Rectal smooth muscle tissue (tissue), 1 donor: ENCODE measurements at regions not wholly inside any gene's neighbourhood (a gene's known extent, or its start where the extent isn't known, plus 50 kb on each side); places are given as distances from the start of the nearest gene placed in this dataset.
"Not testable (repeated sequence)": the region's sequence is repeated elsewhere in the genome, so short reads cannot be mapped to it uniquely, and the experiment has no call there.

Experiments used
- H3K27ac ChIP-seq: one replicate; pipeline ENCODE4 v1.7.0; 2013; ENCODE audit warnings: low read depth, low read length, inconsistent platforms
- H3K27me3 ChIP-seq: one replicate; pipeline ENCODE4 v1.7.0; 2013; ENCODE audit warnings: low read length; ENCODE audit not compliant: control insufficient read depth, insufficient read depth
- H3K36me3 ChIP-seq: one replicate; pipeline ENCODE4 v1.7.0; 2013; ENCODE audit warnings: low read length; ENCODE audit not compliant: control insufficient read depth, insufficient read depth
- H3K4me1 ChIP-seq: one replicate; pipeline ENCODE4 v1.7.0; 2013; ENCODE audit warnings: low read length; ENCODE audit not compliant: control insufficient read depth, insufficient read depth
- H3K4me3 ChIP-seq: one replicate; pipeline ENCODE4 v1.7.0; 2013; ENCODE audit warnings: low read length
- H3K9ac ChIP-seq: one replicate; pipeline ENCODE4 v1.7.0; 2013; ENCODE audit warnings: low read length

DNA sequence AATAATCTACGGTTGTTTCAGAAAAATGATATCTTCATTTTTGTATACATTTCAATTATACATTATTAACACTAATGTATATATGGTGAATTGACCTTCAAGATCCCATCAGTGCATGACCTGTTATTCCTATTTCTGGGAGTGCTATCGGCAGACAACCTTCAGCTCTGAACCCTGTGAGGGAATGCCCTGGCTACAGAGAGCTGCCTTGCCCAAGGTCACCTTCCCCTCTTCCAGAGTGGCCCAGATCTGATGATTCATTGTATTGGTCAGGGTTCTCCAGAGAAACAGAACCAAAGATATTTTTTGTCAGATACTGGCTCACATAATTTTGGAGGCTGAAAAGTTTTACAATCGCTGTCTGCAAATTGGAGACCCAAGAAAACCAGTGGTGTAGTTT lies 235.5 kb downstream of the ZNF92 start:
- Histone ChIP-seq H3K4me1 (no peaks in the 10 kb centered on the region), H3K4me3 (no peak overlapping the region), H3K27ac (no peak overlapping the region), H3K36me3 (no peaks in the 10 kb centered on the region), H3K27me3 (no peaks in the 10 kb centered on the region), H3K9ac (no peak overlapping the region)

DNA sequence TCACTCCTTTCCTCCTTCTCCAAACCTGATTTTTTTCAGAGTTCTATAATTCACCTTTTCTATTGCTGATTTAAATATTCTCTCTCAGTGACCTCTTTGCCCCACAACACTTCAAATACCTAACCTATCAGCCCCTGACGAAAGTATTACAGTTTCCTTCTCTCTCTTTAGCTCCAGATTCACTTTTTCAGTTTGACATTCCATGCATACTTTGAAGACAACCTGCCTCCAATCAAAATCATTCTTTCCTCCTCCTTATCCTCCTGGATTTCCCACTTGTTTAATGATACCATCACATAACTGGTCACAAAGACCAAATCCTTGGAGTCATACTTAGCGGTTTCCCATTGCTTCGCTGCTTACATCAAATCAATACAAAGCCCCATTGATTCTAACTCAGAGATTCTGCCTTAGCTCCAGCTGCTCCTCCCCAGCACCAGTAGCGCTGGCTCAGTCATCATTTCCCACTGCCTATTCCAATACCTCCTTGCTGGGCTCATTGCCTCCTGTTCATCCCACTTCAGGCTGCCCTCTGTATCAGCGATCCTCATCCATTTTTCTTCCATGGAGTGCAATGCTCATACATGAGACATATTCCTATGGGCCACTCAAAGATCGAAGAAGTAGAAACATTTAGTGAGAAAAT lies 240.1 kb downstream of the ZNF92 start:
- H3K36me3 ChIP-seq, H3K27ac ChIP-seq, H3K4me1 ChIP-seq, H3K27me3 ChIP-seq, H3K4me3 ChIP-seq, H3K9ac ChIP-seq: not testable (repeated sequence)

DNA sequence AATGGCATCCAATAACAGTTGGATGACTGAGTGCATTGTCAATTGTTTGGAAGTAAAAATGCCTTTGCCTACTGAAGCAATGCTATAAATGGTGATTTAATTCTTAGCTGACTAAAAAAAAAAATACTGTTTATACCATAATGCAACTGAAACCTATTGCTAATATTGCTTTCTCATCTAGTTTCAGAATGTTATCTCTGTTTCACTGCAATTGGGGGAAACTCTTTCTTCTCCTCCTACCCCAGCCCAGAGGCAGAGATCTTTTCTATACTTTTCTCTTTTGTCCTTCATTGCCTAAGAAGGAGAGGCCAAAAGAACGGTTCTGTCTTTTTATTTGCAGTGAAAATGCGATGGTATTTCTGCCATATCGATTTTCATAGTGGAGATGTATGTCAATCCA lies 242.5 kb downstream of the ZNF92 start:
- not testable (repeated sequence) for H3K36me3 ChIP-seq, H3K4me1 ChIP-seq, H3K9ac ChIP-seq

DNA sequence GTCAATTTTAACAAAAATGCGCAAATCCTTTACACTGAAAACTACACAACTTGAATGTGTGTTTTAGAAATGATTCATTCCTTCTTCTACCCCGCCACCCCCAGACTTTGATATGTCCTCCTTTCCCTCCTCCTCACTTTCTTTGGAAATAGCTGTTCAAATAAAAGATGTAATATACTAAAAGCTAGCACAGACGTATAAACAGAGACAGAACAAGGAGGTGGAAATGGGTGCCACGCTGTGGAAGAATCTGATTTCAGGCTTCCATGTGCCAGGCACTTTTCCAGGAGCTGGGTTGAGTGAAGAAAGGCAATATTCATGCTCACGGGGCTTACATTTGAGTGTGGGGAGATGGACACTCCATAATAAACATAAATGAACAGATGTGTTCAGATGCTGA lies 246.6 kb downstream of the ZNF92 start:
- not testable (repeated sequence) for H3K36me3 ChIP-seq, H3K4me1 ChIP-seq, H3K27me3 ChIP-seq, H3K9ac ChIP-seq, H3K27ac ChIP-seq, H3K4me3 ChIP-seq

More for the DNA sequence above, 242.5 kb downstream of the ZNF92 start:
- H3K27me3 ChIP-seq, H3K27ac ChIP-seq, H3K4me3 ChIP-seq: not testable (repeated sequence)

DNA sequence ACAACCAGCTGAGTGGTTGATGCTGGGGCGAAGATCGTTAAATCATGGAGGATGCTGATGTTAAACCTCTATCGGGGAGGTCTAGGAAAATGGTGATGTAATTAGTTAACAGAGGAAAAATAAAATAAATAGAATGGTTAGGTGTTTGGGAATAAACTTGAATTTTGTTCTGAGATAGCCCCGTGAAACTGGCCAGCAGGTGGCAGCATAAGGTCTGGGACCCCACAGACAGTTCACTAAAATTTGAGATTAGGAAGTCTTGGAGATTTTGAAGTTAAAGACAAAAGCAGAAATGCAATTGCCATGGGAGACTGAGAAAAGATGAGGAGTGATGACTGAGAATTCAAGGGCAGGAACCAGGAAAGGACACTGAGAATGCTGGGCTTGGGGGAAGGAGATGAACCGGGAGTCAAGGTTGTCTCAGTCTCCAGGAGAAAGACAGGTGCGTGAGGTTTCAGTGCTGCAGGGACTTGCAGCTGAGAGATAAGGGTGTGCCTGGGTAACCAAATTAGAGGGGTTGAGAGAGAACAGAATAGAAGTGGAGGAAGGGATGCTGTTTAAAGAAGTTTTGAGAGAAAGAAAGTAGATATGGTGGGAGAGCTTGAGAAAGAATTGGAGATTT lies 248.0 kb downstream of the ZNF92 start:
- not testable (repeated sequence) for H3K9ac ChIP-seq, H3K27ac ChIP-seq, H3K27me3 ChIP-seq, H3K36me3 ChIP-seq, H3K4me3 ChIP-seq, H3K4me1 ChIP-seq

DNA sequence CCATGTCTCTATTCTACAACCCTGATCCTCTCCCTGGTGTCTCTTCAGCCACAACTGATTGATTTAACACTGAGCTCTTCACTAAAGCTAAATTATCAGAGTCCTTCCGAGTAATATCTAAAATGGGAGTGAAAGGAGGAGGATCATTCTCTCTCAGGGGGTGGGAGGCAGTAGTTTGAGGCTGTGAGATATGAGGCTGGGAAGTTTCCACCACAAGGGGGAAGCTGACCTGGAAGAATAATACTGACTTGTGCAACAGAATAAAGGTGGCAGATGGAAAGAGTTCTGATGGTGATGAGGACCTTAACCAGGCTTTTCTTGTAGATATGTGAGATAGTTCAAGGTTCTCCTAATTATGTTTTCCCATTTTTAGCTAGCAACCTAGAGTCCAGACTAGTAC lies 241.6 kb upstream of the VKORC1L1 start:
- not testable (repeated sequence) for H3K36me3 ChIP-seq, H3K4me1 ChIP-seq, H3K27ac ChIP-seq, H3K27me3 ChIP-seq, H3K9ac ChIP-seq, H3K4me3 ChIP-seq

DNA sequence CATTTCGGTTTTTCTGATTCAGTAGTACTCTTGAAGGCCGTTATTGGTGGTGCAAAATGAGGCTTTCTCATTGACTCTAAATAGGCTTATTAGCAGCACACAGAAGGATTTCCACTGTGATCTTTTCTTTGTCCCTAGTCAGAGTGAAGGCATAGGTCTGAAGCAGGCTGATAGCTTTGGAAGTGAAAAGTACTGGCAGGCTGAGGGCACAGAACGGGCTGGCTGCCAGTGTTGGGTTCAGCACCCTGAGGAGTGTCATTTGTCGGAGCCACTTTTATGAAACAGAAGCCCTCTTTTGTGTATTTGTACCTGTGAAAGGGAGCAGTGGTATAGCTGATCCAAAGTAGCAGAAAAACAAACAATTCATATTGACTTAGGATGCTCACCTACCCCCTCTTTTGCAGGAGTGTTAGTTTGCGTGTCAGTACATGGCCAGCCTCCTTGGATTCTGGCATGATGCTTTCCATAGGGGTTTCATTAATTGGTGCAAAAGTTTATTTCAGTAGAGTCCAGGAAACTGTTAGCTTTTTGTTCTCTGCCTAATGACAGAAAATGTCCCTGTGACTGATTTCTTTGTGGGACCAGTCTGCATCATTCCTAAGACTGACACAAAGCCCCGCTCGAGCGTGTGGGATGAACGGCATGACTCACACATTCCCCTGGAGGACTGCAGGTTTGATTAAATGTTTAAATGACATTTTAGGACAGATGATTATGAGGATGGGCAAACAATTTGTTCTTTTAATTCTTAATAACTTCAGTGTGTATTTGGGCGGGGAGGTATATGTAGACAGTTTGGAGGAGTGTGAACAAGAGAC lies 239.1 kb upstream of the VKORC1L1 start:
- H3K27ac ChIP-seq, H3K36me3 ChIP-seq, H3K27me3 ChIP-seq, H3K4me1 ChIP-seq, H3K9ac ChIP-seq, H3K4me3 ChIP-seq: not testable (repeated sequence)

DNA sequence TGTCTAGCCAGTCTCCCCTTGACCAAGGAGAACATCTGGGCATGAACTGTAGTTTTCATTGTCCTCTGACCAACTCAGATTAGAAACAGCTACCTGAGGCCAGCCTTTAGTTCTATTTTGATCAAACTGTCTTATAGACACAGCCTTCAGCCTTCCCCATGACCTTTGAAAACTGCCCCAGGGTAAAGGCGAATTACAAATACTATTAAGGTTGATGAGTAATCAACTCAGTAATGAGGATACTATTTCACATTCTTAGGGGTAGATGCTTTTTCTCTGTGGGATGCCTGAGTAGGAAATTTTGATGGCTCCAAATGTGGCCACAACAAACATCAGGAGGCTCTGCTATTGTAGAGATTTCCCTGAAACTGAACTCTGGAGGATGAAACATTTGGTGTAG lies 234.0 kb upstream of the VKORC1L1 start:
- H3K9ac ChIP-seq, H3K4me3 ChIP-seq, H3K27ac ChIP-seq, H3K4me1 ChIP-seq, H3K36me3 ChIP-seq, H3K27me3 ChIP-seq: not testable (repeated sequence)

DNA sequence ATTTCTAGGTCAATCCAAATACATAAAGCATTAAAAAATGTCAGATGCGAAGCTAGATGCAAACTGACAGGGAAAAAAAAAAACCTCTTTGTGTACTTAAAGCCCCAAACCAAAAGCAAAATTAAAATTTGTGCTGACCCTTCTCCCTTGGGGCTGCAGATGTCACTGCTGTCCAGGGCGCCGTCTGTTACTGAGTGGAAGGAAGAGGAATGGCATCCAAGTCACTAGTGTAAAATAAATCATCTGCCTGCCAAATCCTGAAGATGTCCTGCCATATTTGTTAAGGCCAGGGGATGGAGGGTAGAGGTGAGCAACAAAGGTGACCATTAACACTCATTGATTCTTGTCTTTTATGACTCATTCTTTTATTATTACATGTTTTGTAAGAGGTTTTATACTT lies 233.2 kb upstream of the VKORC1L1 start:
- not testable (repeated sequence) for H3K9ac ChIP-seq, H3K4me3 ChIP-seq, H3K4me1 ChIP-seq, H3K27ac ChIP-seq, H3K27me3 ChIP-seq, H3K36me3 ChIP-seq

DNA sequence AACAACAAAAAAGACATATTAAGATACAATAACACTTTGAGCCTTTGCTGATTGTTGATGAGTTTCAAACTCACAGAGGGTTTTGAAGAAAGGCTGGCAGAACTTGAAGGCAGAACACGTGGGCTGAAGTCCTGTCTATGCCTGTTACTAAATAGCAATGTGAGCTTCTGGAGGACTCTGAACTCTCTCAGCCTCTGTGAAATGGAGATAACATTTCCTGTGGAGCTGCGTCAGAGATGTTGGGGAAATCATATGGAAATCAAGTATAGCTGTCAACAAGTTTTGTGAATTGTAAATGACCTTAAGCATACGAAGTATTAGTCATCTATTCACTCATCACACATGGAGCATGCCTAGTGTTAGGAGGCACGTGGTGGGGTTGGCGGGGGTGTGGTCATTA lies 229.4 kb upstream of the VKORC1L1 start:
- H3K27ac ChIP-seq, H3K27me3 ChIP-seq, H3K4me1 ChIP-seq, H3K36me3 ChIP-seq, H3K4me3 ChIP-seq, H3K9ac ChIP-seq: not testable (repeated sequence)

DNA sequence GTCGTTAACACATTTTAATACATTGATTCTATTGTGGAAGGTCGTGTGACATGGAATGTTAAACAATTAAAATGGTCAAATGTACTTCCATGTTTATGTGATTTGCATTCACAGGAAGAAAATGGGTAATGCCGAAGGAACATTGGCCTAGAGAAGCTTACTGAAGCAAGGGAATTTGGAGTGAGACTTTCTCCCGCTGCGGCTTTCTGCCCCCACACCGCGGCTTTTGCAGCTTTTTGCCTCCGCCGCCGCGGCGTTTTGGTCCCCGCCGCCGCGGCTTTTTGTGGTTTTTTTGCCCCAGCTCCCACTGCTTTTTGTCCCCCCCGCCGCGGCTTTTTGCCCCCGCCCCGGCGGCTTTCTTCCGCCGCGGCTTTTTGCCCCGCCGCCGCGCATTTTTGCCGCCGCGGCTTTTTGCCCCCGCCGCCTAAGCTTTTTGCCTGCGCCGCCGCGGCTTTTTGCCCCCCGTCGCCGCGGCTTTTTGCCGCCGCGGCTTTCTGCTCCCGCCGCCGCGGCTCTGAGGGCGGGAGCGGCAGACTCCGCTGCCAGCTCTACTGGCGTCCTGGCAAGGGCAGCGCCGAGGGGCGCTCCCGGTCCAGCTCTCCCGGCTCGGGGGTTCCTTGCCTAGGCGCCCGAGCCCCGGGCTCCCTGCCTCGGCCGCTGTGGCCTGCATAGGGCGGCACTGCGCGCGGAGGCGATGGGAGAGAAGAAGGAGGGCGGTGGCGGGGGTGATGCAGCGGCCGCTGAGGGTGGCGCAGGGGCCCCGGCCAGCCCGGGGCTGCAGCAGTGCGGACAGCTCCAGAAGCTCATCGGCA lies 225.5 kb upstream of the VKORC1L1 start:
- H3K27me3 ChIP-seq, H3K9ac ChIP-seq, H3K36me3 ChIP-seq, H3K27ac ChIP-seq, H3K4me3 ChIP-seq, H3K4me1 ChIP-seq: not testable (repeated sequence)

DNA sequence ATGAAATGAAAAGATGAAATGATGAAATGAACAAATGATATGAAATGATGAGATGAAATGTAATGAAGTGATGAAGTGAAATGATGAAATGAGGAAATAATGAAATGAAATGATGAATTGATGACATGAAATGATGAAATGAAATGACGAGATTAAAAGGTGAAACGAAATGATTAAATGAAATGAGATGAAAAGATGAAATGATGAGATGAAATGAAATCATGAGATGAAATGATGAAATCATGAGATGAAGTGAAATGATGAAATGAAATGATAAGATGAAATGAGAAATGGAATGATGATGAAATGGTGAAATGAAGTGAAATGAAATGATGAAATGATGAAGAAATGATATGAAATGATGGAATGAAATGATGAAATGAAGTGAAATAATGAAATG lies 221.7 kb upstream of the VKORC1L1 start:
- H3K4me3 ChIP-seq, H3K27me3 ChIP-seq, H3K4me1 ChIP-seq, H3K36me3 ChIP-seq, H3K9ac ChIP-seq, H3K27ac ChIP-seq: not testable (repeated sequence)
